Mucosa of descending colon (tissue), 3 donors: ENCODE measurements at regions not wholly inside any gene's neighbourhood (a gene's known extent, or its start where the extent isn't known, plus 50 kb on each side); places are given as distances from the start of the nearest gene placed in this dataset.

Experiments used
- ATAC-seq: fragments of 200-7000 bp; cut with Tn5 transposase; one replicate; pipeline ENCODE4 v1.9.1; 2020; ENCODE audit warnings: mild to moderate bottlenecking, moderate library complexity
- DNase-seq, 3 donors: peaks; one replicate each; pipeline ENCODE4 v3.0.0-alpha.2; 2020
- H3K36me3 ChIP-seq: fragments of 200-600 bp; one replicate; pipeline ENCODE4 v1.8.0; 2021; ENCODE audit warnings: low read depth, mild to moderate bottlenecking
- H3K4me1 ChIP-seq: fragments of 200-600 bp; one replicate; pipeline ENCODE4 v1.8.0; 2021; ENCODE audit warnings: low read depth, mild to moderate bottlenecking
- H3K4me3 ChIP-seq: fragments of 200-600 bp; one replicate; pipeline ENCODE4 v1.8.0; 2021; ENCODE audit warnings: mild to moderate bottlenecking
- H3K9me3 ChIP-seq: fragments of 200-600 bp; one replicate; pipeline ENCODE4 v1.8.0; 2021; ENCODE audit warnings: mild to moderate bottlenecking
- CTCF ChIP-seq: fragments of 200-600 bp; IDR thresholded peaks from one replicate; pipeline ENCODE4 v1.8.0; 2022; ENCODE audit warnings: antibody characterized with exemption, mild to moderate bottlenecking
- intact Hi-C, 2 donors: fragments of 100-400 bp; cut with DNase I in 1 of 2; cut with micrococcal nuclease in 1 of 2; formaldehyde crosslinking; loops; one replicate each; pipeline versions ENCODE4 v1.11.0 to v1.11.1; 2022; cut with DNase I, micrococcal nuclease
- donor health status: DM: no; HTN: no; CAD: no; lungs with moderate emphysema.
- donor health status: DM: no; HTN: no; CAD: no.
- donor health status: DM: no; HTN: yes; CAD: no.

GRCh38 chrY:15162211-15162610 lies 637.9 kb downstream of the NLGN4Y start:
- intact Hi-C loops, result no loop called here
- Histone ChIP-seq H3K9me3 (no peaks in the 10 kb centered on the region), H3K4me1 (no peaks in the 10 kb centered on the region), H3K4me3 (no peak overlapping the region), H3K36me3 (no peaks in the 10 kb centered on the region)
- DNase-seq (no peak), ATAC-seq (no peak)
- no peak for TF ChIP-seq CTCF

GRCh38 chrY:15179890-15180289 lies 655.6 kb downstream of the NLGN4Y start:
- intact Hi-C loops, result no loop called here
- no peak for TF ChIP-seq CTCF
- no peak overlapping the region for H3K4me3 ChIP-seq
- ATAC-seq, result no peak
- H3K9me3 ChIP-seq, result no peaks in the 10 kb centered on the region
- H3K4me1 ChIP-seq, result no peaks in the 10 kb centered on the region
- no peak for DNase-seq
- no peaks in the 10 kb centered on the region for H3K36me3 ChIP-seq

GRCh38 chrY:15229056-15229455 lies 704.7 kb downstream of the NLGN4Y start:
- DNase-seq (peak in 1 of 3 donors; percentile 63), ATAC-seq (no peak)
- no peaks in the 10 kb centered on the region for H3K4me1 ChIP-seq
- TF ChIP-seq CTCF, result no peak
- intact Hi-C loops, result no loop called here
- H3K9me3 ChIP-seq, result no peaks in the 10 kb centered on the region
- no peaks in the 10 kb centered on the region for H3K36me3 ChIP-seq
- no peak overlapping the region for H3K4me3 ChIP-seq

- Histone ChIP-seq H3K4me1 (no peaks in the 10 kb centered on the region), H3K36me3 (no peaks in the 10 kb centered on the region), H3K9me3 (no peaks in the 10 kb centered on the region), H3K4me3 (no peak overlapping the region)
- intact Hi-C loops, result no loop called here
- no peak for DNase-seq
- TF ChIP-seq CTCF, result no peak
- no peak for ATAC-seq
Observed at GRCh38 chrY:15239596-15240132, 715.3 kb downstream of the NLGN4Y start.

- no peaks in the 10 kb centered on the region for H3K4me1 ChIP-seq
- DNase-seq (peak in 1 of 3 donors; percentile 36), ATAC-seq (no peak)
- no peak overlapping the region for H3K4me3 ChIP-seq
- H3K9me3 ChIP-seq, result no peaks in the 10 kb centered on the region
- H3K36me3 ChIP-seq, result no peaks in the 10 kb centered on the region
- no peak for TF ChIP-seq CTCF
- intact Hi-C loops, result no loop called here
Observed at GRCh38 chrY:15259286-15259685, 735.0 kb downstream of the NLGN4Y start.

GRCh38 chrY:15286572-15286971 lies 762.2 kb downstream of the NLGN4Y start:
- intact Hi-C loops, result no loop called here
- no peak for ATAC-seq

More at GRCh38 chrY:15286572-15286971, 762.2 kb downstream of the NLGN4Y start:
- Histone ChIP-seq H3K36me3 (no peaks in the 10 kb centered on the region), H3K9me3 (no peaks in the 10 kb centered on the region), H3K4me1 (no peaks in the 10 kb centered on the region), H3K4me3 (no peak overlapping the region)
- TF ChIP-seq CTCF, result no peak
- no peak for DNase-seq
